MCF 10A (cell line): ENCODE measurements at regions not wholly inside any gene's neighbourhood (a gene's known extent, or its start where the extent isn't known, plus 50 kb on each side); places are given as distances from the start of the nearest gene placed in this dataset.

ENCODE experiments used
- BruUV-seq: library from RNA; stranded (reverse); fragments of 400-500 nt; replicated peaks from 2 replicates; lab custom pipeline; 2021; lab: Mats Ljungman, UMichigan
- CTCF ChIA-PET: fragments of 300-600 bp; sonication (Branson Sonifier 250); formaldehyde crosslinking; extraction: SDS; loops from one replicate; lab custom pipeline; 2021; ENCODE audit warnings: antibody characterized with exemption, inconsistent platforms; lab: Yijun Ruan, JAX
- POLR2A ChIA-PET: fragments of 300-600, 350-650 bp; sonication (Branson Sonifier 250); formaldehyde crosslinking; extraction: SDS; loops from one replicate; lab custom pipeline; 2020; ENCODE audit warnings: antibody characterized with exemption, inconsistent platforms; lab: Yijun Ruan, JAX
- DNase-seq: peaks from one replicate; pipeline ENCODE4 v3.0.0-alpha.2; 2018; ENCODE audit not compliant: unreplicated experiment
- H3K27ac Mint-ChIP-seq: one replicate; pipeline ENCODE4 v1.8.0; 2022; ENCODE audit warnings: mild to moderate bottlenecking, low read depth, mixed read lengths; ENCODE audit not compliant: unreplicated experiment
- H3K27me3 Mint-ChIP-seq: one replicate; pipeline ENCODE4 v1.8.0; 2022; ENCODE audit warnings: mixed read lengths; ENCODE audit not compliant: insufficient read depth, unreplicated experiment
- H3K36me3 Mint-ChIP-seq: one replicate; pipeline ENCODE4 v1.8.0; 2022; ENCODE audit warnings: mild to moderate bottlenecking, moderate library complexity, mixed read lengths; ENCODE audit not compliant: insufficient read depth, unreplicated experiment
- H3K4me1 Mint-ChIP-seq: one replicate; pipeline ENCODE4 v1.8.0; 2022; ENCODE audit warnings: mixed read lengths; ENCODE audit not compliant: insufficient read depth, unreplicated experiment
- H3K4me3 Mint-ChIP-seq: one replicate; pipeline ENCODE4 v1.8.0; 2022; ENCODE audit warnings: mild to moderate bottlenecking, moderate library complexity, mixed read lengths; ENCODE audit not compliant: unreplicated experiment
- H3K9me3 Mint-ChIP-seq: one replicate; pipeline ENCODE4 v1.8.0; 2022; ENCODE audit warnings: mixed read lengths; ENCODE audit not compliant: unreplicated experiment
- CTCF ChIP-seq: fragments of 200-600 bp; IDR thresholded peaks from one replicate; pipeline ENCODE4 v1.8.0; 2022; ENCODE audit warnings: antibody characterized with exemption, mild to moderate bottlenecking; ENCODE audit not compliant: unreplicated experiment
- intact Hi-C: fragments of 100-400 bp; cut with micrococcal nuclease; formaldehyde crosslinking; loops from 2 replicates; pipeline ENCODE4 v1.14.1; 2022

- CTCF ChIA-PET = no interaction called here
- Mint-ChIP-seq H3K4me1 (no peaks in the 10 kb centered on the region), H3K27me3 (peaks cover 34% of the 10 kb centered on the region), H3K36me3 (no peaks in the 10 kb centered on the region), H3K4me3 (no peak overlapping the region), H3K9me3 (no peaks in the 10 kb centered on the region), H3K27ac (no peak overlapping the region)
- no peak for TF ChIP-seq CTCF
- POLR2A ChIA-PET = no interaction called here
- no TSS peak for BruUV-seq
- no peak for DNase-seq
- intact Hi-C loops = no loop called here
Observed at GRCh38 chr5:52275639-52276038, 512.1 kb upstream of the ITGA1 start.

- Mint-ChIP-seq H3K9me3 (no peaks in the 10 kb centered on the region), H3K4me1 (no peaks in the 10 kb centered on the region), H3K27me3 (peaks cover 22% of the 10 kb centered on the region), H3K36me3 (no peaks in the 10 kb centered on the region), H3K4me3 (no peak overlapping the region), H3K27ac (no peak overlapping the region)
- intact Hi-C loops = no loop called here
- no TSS peak for BruUV-seq
- no peak for DNase-seq
- ChIA-PET POLR2A (no interaction called here), CTCF (no interaction called here)
- no peak for TF ChIP-seq CTCF
Observed at GRCh38 chr5:52277101-52277500, 510.6 kb upstream of the ITGA1 start.

GRCh38 chr5:52282647-52283046 lies 505.1 kb upstream of the ITGA1 start:
- Mint-ChIP-seq H3K9me3 (no peaks in the 10 kb centered on the region), H3K27ac (no peak overlapping the region), H3K4me1 (no peaks in the 10 kb centered on the region), H3K36me3 (no peaks in the 10 kb centered on the region), H3K27me3 (no peaks in the 10 kb centered on the region), H3K4me3 (no peak overlapping the region)
- DNase-seq = no peak
- BruUV-seq = no TSS peak
- CTCF ChIA-PET = no interaction called here
- intact Hi-C loops = no loop called here
- no peak for TF ChIP-seq CTCF
- POLR2A ChIA-PET = no interaction called here

- Mint-ChIP-seq H3K36me3 (no peaks in the 10 kb centered on the region), H3K9me3 (no peaks in the 10 kb centered on the region), H3K4me1 (no peaks in the 10 kb centered on the region), H3K4me3 (no peak overlapping the region), H3K27me3 (no peaks in the 10 kb centered on the region), H3K27ac (no peak overlapping the region)
- POLR2A ChIA-PET = no interaction called here
- intact Hi-C loops = no loop called here
- TF ChIP-seq CTCF = no peak
- BruUV-seq = no TSS peak
- peak; percentile 29 for DNase-seq
- CTCF ChIA-PET = no interaction called here
Observed at GRCh38 chr5:52283221-52283620, 504.5 kb upstream of the ITGA1 start.
